GM20000 (cell line): ENCODE measurements at regions not wholly inside any gene's neighbourhood (a gene's known extent, or its start where the extent isn't known, plus 50 kb on each side); places are given as distances from the start of the nearest gene placed in this dataset.

Experiments used
- DNase-seq: peaks from one replicate; pipeline ENCODE4 v3.0.0; 2012; ENCODE audit warnings: low spot score
- TF ChIP-seq, protein P1 (sequence below): IDR thresholded peaks from 2 replicates; pipeline ENCODE4 v1.5.1; 2012; ENCODE audit warnings: mild to moderate bottlenecking, control low read depth; ENCODE audit errors: extremely low read depth, missing control alignments

DNA sequence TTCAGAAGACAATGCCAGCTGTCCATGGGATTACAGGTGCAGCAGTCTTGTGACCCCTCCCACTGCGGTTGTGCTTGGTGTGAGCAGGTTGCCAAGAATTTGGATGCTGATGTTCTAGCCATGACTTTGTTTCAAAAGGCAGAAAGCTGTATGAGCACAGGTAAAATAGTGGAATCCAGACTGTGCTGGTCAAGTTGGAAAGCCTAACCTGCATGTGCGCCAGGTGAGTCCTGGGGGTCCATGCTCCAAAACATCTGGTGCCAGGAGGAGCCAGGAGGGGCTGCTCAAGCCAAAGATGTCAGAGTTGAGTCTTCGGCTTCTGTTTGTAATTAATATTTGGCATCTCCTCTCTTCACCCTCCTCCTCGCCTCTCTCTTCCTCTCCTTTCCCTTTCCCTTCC is 330.1 kb downstream of the MYCN start:
- TF ChIP-seq, protein P1, sequence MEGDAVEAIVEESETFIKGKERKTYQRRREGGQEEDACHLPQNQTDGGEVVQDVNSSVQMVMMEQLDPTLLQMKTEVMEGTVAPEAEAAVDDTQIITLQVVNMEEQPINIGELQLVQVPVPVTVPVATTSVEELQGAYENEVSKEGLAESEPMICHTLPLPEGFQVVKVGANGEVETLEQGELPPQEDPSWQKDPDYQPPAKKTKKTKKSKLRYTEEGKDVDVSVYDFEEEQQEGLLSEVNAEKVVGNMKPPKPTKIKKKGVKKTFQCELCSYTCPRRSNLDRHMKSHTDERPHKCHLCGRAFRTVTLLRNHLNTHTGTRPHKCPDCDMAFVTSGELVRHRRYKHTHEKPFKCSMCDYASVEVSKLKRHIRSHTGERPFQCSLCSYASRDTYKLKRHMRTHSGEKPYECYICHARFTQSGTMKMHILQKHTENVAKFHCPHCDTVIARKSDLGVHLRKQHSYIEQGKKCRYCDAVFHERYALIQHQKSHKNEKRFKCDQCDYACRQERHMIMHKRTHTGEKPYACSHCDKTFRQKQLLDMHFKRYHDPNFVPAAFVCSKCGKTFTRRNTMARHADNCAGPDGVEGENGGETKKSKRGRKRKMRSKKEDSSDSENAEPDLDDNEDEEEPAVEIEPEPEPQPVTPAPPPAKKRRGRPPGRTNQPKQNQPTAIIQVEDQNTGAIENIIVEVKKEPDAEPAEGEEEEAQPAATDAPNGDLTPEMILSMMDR, result no peak
- no peak for DNase-seq

DNA sequence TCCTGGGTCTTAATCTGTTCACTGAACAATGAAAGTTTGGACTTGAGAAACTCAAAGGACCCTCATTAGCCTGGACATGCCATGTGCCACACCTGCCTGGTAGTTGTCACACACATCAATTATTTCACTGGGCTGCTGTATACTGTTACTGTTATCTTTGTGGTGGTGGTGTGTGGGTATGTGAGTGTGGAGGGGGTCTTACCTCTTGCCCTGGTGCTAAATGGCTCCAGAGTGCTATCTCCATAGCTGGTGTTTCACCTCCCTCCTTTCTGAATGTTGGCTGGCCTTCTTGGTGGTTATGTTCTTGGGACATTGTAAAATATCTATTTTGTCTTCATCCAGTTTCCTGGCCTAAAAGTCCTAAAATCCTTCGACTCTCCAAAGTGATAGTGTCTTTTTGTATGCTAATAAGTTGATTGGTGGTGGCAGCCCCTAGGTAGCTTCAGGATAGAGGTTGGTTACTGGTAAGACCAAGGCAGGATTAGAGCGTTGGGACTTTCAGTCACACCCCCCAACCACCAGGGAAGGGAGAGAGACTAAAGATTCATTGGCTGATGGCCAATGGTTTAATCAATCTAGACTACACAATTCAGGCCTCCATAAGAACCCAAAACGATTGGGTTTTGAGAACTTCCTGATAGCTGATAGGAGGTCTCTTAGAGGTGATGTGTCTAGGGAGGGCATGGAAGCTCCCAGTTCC is 328.1 kb downstream of the MYCN start:
- no peak for DNase-seq
- TF ChIP-seq, protein P1, result no peak

DNA sequence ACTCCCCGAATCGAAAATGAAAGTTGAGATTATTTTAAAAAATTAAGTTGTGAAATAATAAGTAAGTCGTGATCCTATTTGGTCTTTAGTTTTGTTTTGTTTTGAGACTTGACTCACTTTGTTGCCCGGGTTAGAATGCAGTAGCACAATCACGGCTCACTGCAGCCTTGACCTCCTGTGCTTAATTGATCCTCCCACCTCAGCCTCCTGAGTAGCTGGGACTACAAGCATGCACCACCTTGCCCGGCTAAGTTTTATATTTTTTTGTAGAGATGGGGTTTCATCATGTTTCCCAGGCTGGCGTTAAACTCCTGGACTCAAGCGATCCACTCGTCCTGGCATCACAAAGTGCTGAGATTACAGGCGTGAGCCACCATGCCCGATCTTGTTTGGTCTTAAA is 326.2 kb downstream of the MYCN start:
- TF ChIP-seq, protein P1, result no peak
- no peak for DNase-seq

DNA sequence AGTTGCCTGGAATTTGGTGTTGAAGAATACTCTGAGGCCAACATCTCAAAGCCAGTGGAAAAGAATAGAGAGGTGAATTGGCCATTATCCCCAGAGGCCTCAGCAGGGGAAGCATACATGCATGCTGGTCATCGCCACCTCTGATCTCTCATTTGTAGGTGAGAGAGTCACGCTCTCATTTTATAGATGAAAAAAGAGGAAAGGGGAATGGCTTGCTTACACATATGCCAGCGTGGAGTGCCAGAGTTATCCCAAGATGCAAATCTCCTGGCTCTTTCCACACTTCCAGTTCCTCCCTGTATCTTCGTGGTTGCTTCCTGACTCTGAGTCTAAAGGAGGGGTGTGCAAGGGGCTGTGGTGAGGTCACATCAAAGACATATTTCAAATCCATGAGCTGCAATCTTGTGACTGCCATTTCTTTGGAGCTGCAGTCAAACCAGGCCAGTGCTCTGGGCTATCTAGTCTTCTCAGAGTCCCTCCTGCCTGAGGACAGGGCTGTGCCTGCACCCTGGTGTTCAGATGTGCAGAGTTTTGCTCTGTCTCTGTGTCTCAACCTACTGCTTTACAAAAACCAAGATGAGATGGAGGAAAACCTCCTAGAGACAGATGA is 324.7 kb downstream of the MYCN start:
- TF ChIP-seq, protein P1, result no peak
- no peak for DNase-seq

DNA sequence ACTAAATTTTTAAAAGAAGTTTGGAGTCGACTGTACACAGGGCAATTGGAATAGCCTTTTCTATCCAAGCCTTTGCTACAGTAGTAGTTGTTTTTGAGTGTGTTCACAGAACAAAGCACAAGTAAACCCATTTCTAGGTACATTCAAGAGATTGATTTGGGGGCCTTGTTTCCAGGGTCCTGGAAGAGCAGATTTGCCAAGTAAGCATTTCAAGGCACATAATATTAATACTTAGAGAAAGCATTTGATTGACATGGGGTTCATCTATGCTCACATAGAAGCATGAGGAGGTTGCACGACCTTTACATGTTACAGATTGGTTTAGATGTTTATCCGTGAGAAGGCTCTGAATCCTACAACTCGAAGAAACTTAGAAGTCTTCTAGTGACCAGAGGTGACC is 324.1 kb downstream of the MYCN start:
- TF ChIP-seq, protein P1, result no peak
- no peak for DNase-seq

DNA sequence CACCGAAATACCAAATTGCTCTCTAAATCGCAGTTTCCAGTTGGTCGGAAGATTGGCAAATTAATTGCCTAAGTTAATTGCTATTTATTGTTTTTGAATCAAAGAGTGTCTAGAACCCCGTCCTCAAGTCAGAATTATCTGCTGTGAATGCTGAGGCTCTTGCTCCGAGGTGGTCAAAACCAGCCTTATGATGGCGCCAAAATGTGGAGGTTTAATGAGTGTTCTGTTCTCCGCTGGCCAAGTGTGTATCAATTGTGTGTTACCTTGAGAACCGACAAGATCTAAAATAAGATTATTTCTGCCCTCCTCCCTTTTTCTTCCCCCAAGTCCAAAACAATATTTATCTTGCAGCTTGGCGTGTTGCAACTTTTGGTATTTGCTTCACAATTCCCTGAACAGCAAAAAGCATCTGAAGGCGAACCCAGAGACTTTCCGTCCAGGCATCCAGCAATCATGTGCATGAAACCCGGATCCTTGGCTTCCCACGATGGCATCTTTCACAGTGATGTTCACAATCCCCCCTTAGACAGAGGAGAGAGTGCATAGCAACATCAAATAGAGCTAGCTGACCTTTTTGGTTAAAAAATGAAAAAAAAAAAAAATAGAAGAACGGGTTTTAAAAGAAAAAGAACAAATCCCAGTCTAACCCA is 323.0 kb downstream of the MYCN start:
- no peak for DNase-seq
- TF ChIP-seq, protein P1, result no peak

DNA sequence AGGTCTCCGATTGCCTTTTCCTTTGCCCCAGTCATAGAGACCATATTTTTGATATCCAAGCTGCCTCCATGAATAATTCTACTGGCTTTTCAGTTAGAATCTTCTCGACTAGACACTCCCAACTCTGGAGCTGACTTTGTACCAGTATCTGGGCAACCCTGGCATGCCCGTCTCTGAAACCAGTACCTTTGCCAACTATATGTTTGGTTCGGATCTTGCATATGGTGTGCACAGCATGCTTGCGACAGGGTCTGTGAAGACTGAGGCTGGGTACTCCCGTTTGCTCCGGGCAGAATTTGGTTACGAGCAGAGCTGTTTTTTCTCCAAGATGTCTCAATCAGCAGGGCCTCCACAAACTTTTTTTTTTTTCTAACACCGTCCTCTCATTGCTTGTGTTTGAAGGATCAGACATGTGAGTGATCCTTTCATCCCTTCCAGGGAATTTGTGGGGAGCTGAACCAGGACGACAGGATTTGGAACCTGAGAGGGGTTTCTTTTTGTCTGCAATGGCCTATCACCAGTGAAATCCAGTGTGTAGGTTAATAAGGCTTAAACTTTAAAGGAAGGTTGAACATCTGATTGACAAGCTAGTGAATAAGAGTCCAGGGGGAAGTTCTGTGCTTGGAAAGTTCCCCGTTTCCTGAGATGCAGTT is 322.3 kb downstream of the MYCN start:
- TF ChIP-seq, protein P1, result no peak

More for the DNA sequence above, 322.3 kb downstream of the MYCN start:
- DNase-seq, result no peak
